WTC11 (cell line): ENCODE measurements at regions not wholly inside any gene's neighbourhood (a gene's known extent, or its start where the extent isn't known, plus 50 kb on each side); places are given as distances from the start of the nearest gene placed in this dataset.

Source experiments
- ATF6 ChIP-seq: sonication (generic); formaldehyde crosslinking; IDR thresholded peaks from 2 replicates; pipeline ENCODE4 v1.8.1; 2023; ENCODE audit warnings: mild to moderate bottlenecking, missing genetic modification reagents
- CTCF ChIP-seq: fragments of 200-600 bp; IDR thresholded peaks from 2 replicates; pipeline ENCODE4 v1.8.0; 2022; ENCODE audit warnings: antibody characterized with exemption
- E2F5 ChIP-seq: sonication (generic); formaldehyde crosslinking; IDR thresholded peaks from 2 replicates; pipeline ENCODE4 v1.8.1; 2022; ENCODE audit warnings: mild to moderate bottlenecking, moderate library complexity, missing genetic modification reagents
- ESRRA ChIP-seq: sonication (generic); formaldehyde crosslinking; IDR thresholded peaks from 2 replicates; pipeline ENCODE4 v1.8.1; 2022; ENCODE audit warnings: mild to moderate bottlenecking, missing genetic modification reagents, borderline replicate concordance
- KAT7 ChIP-seq: sonication (generic); formaldehyde crosslinking; IDR thresholded peaks from 2 replicates; pipeline ENCODE4 v1.8.1; 2023; ENCODE audit warnings: missing genetic modification reagents, mild to moderate bottlenecking, borderline replicate concordance
- USF2 ChIP-seq: sonication (generic); formaldehyde crosslinking; IDR thresholded peaks from 2 replicates; pipeline ENCODE4 v1.8.1; 2023; ENCODE audit warnings: mild to moderate bottlenecking, missing genetic modification reagents, moderate library complexity

DNA sequence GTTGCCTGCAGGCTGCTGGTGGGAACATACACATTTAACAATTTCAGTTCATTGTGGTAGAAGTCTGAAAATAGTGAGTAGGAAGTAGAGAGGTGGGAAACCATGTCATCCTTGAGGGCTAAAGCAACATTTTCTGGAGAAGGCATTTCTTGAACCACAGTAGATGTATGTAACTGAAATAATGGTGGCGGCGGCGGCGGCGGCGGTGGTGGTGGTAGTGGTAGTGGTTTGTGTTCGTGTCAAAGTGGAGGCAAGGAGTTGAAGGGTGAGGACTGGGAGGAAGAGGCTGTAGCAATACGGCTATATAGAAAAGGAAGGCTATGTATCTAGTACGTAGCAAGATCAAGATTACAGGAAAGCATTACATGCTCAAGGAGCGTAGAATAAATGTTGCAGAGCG, 1381.6 kb upstream of the TENM3 start:
- TF ChIP-seq CTCF: no peak
- no peak for TF ChIP-seq ESRRA (CRISPR knock-in tag)
- no peak for TF ChIP-seq E2F5
- TF ChIP-seq ATF6 (CRISPR knock-in tag): no peak
- TF ChIP-seq USF2 (CRISPR knock-in tag): no peak
- no peak for TF ChIP-seq KAT7 (CRISPR knock-in tag)
